ENCODE measurements at regions not wholly inside any gene's neighbourhood (a gene's known extent, or its start where the extent isn't known, plus 50 kb on each side); places are given as distances from the start of the nearest gene placed in this dataset.

DNA sequence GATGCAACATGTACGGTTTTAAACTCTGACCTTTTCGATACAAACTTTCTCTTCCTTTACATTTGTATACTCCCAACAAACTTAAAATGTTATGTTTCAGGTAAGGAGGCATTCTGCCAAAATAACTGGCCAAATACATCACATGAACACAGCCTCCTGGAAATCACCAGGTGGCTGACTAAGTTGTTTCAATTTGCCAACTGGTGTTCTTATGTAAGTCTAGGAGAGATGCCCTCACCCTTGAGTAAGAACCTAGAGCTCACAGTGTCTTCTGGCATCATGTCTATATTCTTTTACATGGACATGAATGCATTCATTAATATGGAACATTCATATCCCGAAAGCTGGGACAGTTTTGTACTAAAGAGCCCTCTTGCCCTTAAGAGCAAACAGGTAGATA lies 341.1 kb upstream of the NR2F2 start:
- TF ChIP-seq, protein P1, sequence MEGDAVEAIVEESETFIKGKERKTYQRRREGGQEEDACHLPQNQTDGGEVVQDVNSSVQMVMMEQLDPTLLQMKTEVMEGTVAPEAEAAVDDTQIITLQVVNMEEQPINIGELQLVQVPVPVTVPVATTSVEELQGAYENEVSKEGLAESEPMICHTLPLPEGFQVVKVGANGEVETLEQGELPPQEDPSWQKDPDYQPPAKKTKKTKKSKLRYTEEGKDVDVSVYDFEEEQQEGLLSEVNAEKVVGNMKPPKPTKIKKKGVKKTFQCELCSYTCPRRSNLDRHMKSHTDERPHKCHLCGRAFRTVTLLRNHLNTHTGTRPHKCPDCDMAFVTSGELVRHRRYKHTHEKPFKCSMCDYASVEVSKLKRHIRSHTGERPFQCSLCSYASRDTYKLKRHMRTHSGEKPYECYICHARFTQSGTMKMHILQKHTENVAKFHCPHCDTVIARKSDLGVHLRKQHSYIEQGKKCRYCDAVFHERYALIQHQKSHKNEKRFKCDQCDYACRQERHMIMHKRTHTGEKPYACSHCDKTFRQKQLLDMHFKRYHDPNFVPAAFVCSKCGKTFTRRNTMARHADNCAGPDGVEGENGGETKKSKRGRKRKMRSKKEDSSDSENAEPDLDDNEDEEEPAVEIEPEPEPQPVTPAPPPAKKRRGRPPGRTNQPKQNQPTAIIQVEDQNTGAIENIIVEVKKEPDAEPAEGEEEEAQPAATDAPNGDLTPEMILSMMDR (IDR thresholded peaks at IDR 0.05): no peak
- no peak for TF ChIP-seq POLR2A (IDR thresholded peaks at IDR 0.05)
